HG03139 (cell line): ENCODE measurements at regions not wholly inside any gene's neighbourhood (a gene's known extent, or its start where the extent isn't known, plus 50 kb on each side); places are given as distances from the start of the nearest gene placed in this dataset.

Experiments
- ATAC-seq: cut with Tn5 transposase; IDR thresholded peaks from one replicate; pipeline ENCODE4 v1.9.1; 2021; ENCODE audit not compliant: unreplicated experiment

DNA sequence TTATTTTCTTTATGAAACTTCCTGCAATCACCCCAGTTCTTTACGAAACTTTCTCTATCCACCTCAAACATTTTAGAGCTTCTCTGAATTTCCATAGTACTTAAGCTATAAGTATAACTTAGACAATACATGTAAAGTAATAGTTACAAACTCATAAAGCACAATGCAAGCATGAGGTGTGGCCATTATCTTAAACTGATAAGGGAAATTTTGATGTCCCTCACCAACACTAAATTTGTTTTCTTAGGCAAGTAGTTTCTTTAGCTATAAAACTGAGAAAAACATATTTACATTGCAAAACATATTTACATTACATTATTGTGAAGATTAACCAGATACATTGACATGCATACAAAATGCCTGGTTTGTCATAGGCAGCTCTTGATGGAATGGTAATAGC is 146.4 kb upstream of the ATP1B1 start:
- ATAC-seq, result no peak

DNA sequence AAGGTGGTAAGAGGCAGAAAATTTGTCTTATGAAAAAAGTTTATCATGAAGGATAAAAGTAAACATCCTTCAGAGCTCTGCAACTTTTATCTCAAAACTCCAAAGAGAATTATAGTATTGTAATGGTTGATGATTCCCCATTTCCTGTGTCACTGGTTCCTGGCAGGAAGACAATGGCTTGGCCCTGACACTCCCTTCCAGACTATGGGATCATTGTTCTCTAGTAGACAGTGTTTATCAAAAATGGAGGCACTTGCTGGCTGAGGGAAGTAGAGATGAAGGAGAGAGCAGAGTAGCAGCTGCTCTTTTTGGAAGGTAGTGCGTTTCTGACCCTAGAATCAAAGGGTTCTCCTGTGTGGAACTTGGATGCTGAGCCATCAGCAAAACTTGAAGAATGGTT is 145.9 kb upstream of the ATP1B1 start:
- ATAC-seq, result no peak

DNA sequence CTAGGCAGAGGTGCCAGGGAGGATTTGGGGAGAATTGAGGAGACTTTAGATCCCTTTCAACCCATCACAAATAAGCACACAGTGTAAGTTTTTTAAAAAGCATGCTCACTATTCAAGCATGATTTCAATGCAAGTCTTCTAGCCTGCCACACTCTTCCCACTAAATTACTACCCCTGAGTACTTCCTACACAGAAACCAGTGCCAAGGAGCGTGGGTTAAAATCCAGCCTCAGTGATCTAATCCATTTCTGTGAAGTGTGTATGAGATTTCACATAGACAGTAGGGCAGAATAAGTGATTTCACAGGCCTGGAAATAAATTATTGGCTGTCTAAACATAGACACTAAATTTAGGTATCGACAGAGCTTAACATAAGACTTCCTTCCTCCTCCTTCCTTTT is 142.9 kb upstream of the ATP1B1 start:
- ATAC-seq, result no peak

DNA sequence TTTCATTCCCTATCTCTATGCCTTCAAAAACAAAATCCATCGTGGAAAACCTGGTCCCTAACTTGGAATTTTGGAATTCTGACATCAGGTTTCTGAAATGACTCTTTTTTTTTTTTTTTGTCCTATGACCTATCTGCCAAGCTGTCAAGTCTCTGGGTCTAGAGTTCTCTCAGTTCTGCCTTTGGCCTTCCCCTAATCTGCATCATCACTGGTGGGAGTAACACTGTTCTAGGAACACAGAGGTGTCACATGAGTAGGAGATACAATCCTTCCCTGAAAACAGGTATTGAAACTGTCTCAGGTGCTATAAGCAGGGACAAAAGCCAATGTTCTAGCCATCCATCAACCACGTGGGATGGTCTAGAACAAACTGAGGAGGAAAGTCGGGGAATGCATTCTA is 142.0 kb upstream of the ATP1B1 start:
- no peak for ATAC-seq

DNA sequence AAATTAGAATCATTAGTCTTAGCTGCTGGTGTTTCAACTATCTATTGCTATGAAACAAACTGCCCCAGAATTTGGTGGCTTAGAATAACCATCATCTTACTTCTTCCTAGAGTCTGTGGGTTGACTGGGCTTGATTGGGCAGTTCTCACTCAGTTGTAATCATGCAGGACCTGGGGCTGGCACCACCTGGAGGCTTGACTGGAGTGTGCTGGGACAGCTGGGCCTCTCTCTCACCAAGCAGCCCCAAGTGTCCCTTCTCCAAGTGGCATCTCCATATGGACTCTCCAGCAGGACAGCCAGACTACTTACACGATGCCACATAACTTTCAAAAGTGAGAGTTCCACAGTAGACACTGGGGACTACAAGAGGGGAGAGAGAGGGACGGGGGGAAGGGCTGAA is 140.3 kb upstream of the ATP1B1 start:
- ATAC-seq, result no peak

DNA sequence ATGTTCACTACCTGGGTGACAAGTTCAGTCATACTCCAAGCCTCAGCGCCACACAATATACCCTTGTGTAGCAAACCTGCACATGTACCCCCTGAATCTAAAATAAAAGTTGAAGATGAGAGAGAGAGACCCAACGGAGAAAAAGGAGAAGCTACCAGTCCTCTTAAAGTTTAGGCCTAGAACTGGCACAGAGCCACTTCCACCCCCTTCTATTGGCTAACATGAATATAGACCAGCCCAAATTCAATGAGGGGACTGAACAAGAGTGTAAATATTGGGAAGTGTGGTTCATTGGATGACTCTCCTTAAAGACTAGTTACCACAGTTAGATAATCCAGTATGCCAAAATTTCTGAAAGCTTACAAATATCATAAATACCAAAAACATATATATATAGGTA is 139.9 kb upstream of the ATP1B1 start:
- ATAC-seq, result no peak

DNA sequence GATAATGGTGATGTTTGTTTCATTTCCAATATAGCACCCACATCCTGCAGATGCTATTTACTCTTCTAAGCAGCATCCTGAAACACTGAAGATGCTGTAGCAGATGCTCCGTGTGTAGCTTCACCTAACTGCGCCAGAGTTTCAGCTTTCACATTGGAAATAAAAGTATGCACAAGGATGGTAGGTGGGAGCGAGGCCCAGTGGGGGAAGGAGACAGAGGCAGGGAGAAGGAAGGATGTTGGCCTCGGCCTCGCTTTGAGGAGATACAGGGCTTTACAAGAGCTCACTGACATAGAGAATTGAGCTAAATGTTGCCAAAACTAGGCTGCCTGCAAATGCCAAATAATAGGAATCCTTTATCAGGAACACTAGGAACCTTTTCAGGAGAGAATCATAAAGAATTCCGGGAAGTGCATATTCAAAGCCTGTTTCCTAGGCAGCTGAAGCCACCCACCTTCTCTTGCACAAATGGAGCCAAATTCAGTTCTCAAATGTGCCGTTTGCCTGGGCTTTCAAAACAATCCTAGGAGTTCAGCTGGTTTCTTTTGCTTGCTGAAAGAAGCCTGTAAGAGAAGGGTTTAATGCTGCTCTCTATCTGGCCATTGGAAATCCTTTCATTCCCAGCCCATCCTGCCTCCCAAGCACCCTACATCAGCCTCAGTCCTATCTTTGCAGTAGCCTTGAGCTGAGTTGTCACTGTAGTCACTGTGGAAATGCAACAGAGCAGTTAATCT is 135.4 kb upstream of the ATP1B1 start:
- no peak for ATAC-seq

DNA sequence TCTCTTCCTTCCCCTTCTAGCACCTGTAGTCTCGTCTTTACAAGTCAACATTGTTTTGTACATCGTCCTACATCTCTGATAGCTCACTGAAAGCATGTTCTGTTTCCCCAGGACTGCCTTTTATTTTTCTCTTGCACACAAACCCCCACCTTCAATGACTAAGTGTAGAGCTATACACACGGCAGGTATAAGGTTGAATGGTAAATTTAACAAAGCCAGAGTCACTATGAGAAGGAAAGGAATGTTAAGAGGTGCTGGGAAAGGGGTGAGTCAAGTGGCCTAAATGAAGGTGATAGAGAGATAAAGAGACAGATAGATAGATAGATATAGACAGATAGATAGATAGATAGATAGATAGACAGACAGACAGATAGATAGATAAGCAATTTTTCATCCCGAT is 134.3 kb upstream of the ATP1B1 start:
- ATAC-seq, result no peak

DNA sequence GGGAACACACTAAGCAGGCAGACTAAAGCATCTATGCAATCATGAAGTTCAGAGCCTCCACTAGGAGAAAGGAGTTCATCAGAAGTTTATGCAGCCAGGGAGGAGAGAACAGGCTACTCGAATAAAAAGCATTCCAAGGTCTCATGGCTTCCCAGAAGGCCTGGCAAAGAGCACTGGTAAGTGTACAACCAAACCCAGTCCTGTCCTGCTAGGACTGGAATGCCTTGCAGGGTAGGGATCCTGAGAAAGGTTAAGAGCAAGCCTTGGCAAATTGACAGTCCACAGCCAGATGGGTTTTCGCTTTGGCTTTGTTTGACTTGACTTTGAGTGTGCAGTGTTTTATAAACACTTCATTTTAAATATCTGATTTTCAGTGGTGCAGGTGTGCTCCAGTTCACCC is 133.6 kb upstream of the ATP1B1 start:
- ATAC-seq, result no peak

DNA sequence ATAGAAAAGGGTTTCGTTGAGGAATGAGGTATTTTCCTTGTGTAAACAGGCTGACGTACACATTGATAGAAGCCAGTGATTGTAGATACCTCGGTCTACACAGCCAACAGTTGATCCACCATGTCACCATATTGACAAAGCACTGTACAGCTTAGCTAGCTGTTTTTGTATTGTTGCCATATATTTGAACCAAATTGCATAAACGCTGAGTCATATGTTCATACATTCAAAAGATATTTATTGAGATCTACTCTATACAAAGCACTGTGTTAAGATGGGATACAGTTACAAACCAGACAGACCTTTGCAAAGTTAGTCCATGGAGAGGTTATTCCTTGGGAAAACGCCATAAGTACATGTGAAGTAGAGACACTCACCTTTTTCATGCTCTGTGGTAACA is 132.4 kb upstream of the ATP1B1 start:
- ATAC-seq, result no peak

DNA sequence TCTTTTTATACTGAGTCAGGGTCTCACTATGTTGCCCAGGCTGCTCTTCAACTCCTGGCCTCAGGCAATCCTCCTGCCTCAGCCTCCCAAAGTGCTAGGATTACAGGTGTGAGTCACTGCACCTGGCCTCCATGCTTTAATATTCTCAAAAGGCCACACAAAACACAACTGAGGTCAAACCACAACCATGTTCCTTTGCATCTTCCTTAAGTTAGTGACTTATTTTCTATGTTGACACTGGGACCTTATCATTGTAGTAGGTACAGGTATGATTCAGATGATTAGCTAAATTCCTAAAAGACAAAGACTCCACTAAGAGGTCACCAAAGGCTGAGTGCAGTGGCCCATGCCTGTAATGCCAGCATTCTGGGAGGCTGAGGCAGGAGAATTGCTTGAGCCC is 131.9 kb upstream of the ATP1B1 start:
- ATAC-seq, result no peak

DNA sequence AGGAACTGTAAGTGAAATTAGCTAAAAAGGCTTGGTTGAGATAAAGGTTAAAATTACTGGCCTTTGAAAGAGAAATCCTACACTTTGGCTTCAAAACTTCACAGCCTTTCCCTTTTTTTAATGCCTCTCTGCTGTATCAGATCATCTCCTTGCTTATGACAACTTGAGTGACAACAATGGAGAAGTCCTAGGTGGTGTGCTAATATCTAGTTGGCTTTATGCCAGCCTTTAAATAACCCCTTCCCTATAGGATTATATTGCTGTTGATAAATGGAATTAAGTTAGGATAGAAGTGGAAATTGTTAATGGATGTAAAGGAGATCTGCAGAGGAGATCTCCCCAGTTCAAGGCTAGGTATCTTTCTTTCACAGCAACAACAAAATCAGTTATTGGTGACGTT is 130.2 kb upstream of the ATP1B1 start:
- ATAC-seq, result no peak

DNA sequence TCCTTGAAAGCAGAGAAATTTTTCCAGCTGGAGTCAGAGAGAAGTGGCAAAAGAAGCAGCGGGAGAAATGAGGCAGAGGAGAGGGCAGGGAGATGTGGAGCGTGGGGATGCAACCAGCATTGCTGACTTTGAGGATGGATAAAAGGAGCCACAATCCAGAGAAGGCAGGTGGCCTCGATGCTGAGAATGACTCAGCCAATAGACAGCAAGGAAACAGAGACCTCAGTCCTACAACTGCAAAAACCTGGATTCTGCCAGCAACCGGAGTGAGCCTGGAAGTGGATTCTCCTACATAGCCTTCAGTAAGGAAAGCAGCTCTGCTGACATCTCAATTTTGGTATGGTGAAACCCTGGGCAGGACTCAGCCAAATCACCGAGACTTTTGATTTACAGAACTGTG is 128.9 kb upstream of the ATP1B1 start:
- no peak for ATAC-seq

DNA sequence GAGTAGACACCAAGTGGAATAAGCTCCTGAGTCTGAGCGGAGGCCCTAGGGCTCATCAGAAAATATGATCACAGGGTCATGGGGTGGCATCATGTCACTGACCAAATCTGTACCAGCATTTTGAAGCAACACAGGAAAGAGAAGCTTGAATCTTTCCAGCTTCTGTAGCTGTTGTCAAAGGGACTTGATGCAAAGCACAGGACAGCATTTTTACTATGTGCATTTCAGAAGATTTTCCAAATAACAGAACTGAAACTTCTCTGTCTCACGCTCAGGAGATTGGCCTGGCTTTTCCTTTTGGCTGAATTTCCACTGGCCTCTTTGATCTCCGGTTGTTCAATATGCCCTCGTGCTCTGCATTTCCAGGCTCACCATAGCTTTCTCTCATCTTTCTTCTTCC is 127.2 kb upstream of the ATP1B1 start:
- no peak for ATAC-seq

DNA sequence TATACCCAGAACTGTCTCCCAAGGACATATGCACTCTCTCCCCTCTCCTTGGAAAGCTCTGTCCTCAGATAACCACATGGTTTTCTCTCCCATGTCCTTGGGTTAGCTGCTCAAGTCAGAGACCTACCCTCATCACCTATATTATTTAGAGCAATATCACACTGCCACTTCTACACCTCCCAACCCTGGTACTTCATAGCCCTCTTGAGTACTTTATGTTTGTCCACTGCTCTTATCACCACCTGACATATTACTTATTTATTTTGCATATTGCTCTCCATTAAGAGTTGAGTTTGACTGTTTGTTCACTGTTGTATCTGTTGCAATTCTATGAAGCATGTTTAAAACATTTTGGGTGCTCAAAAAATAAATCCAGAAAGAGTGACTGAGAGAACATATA is 126.3 kb upstream of the ATP1B1 start:
- no peak for ATAC-seq

DNA sequence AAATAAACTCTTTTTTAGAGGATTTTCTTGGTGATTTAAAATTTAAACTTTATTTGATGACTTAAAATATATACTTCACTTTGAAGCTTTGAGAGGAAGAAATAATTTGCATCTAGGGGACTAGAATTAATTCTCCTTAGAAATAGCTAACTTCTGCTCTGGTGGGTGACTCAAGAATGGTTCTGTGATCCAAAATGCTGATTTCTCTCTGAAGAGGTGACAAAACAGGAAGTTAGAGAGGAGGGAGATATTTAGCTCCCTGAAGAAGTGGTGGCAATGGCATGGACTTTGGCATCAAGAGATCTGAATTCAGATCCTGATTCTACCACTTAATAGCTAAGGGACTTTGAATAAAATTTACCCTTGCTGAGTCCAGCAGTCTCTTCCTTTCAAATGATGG is 125.8 kb upstream of the ATP1B1 start:
- no peak for ATAC-seq

DNA sequence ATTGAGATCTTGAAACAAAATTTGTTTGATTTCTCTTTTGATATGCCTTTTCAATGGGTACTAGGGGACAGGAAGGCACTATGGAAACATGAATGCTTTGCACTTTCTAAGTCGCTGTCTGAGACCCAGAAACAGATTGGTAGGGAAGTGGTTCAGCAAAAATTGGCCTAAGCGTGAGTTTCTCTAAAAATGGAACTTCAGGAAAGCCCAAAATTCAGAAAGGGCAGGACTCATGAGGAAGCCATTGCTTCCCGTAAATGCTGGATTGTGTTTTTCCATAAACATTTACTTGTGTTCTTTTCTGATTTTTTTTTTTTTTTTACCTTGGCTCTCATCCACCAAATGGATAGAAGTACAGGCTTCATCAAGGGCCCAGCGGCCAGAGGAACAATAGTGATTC is 123.7 kb upstream of the ATP1B1 start:
- ATAC-seq, result no peak

DNA sequence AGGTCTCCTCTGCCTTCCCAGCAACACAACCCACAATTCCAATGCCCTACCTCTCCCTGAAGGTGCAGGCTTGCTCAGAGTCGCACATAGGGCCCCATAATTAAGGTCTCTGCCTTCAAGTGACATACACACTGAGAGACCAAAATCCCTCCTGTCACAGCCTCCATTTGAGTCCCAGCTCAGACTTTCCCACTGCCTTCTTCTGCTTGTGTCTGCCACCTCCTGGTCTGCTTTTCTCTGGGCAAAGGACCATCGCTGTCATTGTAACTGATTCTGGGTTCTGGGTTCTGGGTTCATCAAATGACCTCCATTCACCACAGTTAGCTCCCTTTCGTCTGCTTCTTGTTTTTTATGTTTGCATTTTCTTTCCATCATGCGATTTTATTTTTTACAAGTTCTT is 119.2 kb upstream of the ATP1B1 start:
- ATAC-seq, result no peak

DNA sequence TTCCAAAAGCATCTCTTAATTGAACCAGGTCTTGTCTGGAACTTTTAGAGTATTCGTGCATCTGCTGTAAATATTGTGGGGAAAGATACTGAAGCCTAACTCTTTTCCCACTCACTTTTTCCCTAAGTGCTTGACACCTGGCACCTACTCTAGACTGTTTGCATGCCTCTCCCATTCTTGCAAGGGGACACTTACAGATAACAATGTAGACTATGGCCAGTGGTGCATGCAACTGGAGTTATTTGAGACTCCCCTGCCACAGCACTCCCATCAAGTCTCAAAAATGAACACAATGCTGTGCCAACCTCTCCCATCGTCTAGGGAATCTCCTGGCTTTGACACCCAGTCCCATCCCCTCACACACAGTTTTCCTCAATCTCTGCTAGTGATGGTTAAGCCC is 118.6 kb upstream of the ATP1B1 start:
- ATAC-seq, result no peak

DNA sequence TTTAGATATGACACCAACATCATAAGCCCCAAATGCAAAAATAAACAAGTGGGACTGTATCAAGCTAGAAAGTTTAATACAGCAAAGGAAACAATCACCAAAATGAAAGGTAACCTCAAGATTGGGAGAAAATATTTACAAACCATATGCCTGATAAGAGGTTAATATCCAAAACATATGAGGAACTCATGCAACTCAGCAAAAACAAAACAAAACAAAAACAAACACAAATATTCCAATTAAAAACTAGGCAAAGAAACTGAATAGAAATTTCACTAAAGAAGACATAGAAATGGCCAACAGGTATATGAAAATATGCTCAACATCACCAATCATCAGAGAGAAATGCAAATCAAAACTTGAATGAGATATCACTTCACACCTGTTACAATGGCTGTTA is 116.5 kb upstream of the ATP1B1 start:
- ATAC-seq, result no peak

DNA sequence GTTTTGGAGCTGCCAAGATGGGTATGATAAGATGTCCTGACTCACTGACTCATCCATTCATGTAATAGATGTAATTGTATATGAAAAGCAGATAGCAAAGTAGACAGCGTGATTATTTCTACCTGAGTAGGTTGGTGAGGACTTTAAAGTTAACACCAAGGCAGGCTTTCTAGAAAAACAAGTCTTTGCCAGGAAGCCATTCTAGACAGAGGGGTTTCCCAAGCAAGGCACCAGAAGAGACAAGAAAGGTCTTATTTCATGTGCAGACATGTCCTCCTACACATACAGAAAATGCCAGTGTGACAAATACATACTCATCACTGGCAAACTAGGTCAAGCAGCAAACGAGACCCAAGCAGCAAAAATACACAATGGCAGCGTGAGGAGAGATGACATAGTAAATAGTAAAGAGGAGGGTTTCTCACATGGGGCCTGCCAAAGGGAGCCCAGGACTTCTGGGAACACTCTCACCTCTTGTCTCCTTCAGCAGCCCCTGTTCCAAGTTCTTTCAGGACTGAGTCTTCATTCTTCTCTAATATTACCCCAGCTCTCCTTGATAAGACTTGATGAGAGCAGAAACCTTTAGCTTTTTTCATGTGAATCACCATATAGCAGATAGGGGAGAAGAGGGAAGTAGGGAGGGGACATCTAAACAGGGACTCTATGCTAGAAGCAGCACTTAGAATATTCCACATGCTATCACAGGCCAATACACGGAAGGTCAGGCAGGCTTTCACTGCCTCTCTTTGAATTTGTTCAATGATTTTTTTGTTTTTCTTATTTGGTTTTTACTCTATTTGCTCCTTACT is 114.6 kb upstream of the ATP1B1 start:
- no peak for ATAC-seq

DNA sequence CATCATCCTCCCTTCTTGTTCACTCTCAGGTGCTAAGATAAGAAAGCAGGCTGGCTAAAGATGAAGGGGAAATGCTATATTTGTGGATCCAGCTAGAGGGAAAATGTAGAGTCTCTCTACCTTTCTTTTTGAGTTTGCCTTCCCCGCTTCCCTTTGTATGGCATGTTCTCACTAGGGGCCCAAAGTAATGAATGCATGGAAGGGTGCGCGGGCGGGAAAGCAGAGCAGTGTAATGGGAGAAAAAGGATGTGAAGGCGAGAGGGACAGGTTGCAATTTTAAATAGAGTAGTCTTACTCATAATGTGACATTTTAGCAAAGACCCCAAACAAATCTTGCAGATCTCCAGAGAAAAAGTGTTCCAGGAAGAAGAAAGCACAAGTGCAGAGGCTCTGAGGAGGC is 105.1 kb upstream of the ATP1B1 start:
- ATAC-seq, result no peak
